Muscle layer of colon (tissue), 2 donors: ENCODE measurements at regions not wholly inside any gene's neighbourhood (a gene's known extent, or its start where the extent isn't known, plus 50 kb on each side); places are given as distances from the start of the nearest gene placed in this dataset.
A peak's percentile ranks its signal among the peaks of the same experiment; 100 is the strongest.

Source experiments
- H3K27ac ChIP-seq: one replicate; pipeline ENCODE4 v1.7.0; 2013; ENCODE audit warnings: low read depth, mild to moderate bottlenecking, low read length, moderate library complexity
- H3K27me3 ChIP-seq, 2 donors: one replicate each; pipeline ENCODE4 v1.7.0; 2013; ENCODE audit warnings: low read length in 2 of 2, mild to moderate bottlenecking in 2 of 2; ENCODE audit not compliant: insufficient read depth in 2 of 2, control insufficient read depth in 1 of 2
- H3K36me3 ChIP-seq: one replicate; pipeline ENCODE4 v1.7.0; 2013; ENCODE audit warnings: mild to moderate bottlenecking, low read length; ENCODE audit not compliant: insufficient read depth
- H3K4me1 ChIP-seq: one replicate; pipeline ENCODE4 v1.7.0; 2013; ENCODE audit warnings: mild to moderate bottlenecking, low read length; ENCODE audit not compliant: insufficient read depth
- H3K4me3 ChIP-seq, 2 donors: one replicate each; pipeline ENCODE4 v1.7.0; 2013; ENCODE audit warnings: low read length in 2 of 2, low read depth in 1 of 2, mild to moderate bottlenecking in 1 of 2, moderate library complexity in 1 of 2
- H3K9ac ChIP-seq: one replicate; pipeline ENCODE4 v1.7.0; 2013; ENCODE audit warnings: low read length
- H3K9me3 ChIP-seq: one replicate; pipeline ENCODE4 v1.7.0; 2013; ENCODE audit warnings: mild to moderate bottlenecking, low read length
- donor health status: abdominal sarcoma.
- donor health status: Adenocarcinoma of cecum.

DNA sequence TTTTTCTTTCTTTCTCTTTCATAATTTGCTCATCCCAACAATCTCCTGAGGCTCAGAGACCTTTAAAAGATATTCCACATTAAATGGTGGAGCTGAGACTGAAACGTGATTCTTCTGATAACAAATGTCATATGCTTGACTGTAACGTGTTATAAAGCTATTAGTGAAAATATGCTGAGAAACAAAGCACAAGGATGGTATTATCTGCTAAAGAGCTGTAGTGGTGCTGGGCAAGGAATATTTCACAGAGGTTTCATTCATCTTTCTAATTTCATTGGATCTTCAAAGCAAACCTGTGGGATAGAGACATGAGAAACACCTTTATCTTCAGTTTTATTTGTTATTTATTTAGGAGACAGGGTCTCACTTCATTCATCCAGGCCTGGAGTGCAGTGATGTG lies 98.1 kb upstream of the WLS start:
- no peak overlapping the region for H3K4me3 ChIP-seq
- no peaks in the 10 kb centered on the region for H3K9me3 ChIP-seq
- H3K27ac ChIP-seq, result no peak overlapping the region
- no peaks in the 10 kb centered on the region for H3K27me3 ChIP-seq
- no peak overlapping the region for H3K9ac ChIP-seq
- H3K36me3 ChIP-seq, result no peaks in the 10 kb centered on the region
- peaks cover 15% of the 10 kb centered on the region for H3K4me1 ChIP-seq

DNA sequence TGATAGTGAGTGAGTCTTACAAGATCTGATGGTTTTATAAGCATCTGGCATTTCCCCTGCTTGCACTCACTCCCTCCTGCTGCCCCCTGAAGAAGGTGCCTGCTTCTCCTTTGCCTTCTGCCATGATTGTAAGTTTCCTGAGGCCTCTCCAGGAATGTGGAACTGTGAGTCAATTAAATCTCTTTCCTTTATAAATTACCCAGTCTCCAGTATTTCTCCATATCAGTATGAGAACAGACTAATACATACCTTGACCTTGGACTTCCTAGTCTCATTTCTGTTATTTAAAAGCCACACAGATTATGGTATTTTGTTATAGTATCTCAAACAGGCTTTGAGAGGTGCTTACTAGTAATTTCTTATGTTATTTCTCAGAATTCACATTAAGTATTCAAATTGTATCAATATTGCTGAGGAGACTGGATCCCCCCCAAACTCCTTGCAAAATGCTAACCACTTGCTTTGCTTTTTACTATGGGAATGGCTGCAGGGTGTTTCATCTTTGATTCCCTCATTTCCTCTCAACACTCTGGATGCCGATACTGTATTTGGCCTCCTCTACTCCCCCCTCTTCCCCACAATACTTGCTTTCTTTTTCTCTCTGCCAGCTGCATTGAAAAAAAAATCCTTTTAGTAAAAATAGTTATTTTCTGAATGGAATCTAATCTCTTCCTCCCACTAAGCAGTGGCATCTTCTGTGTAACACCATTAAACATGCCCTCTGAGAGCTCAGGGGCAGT lies 96.9 kb upstream of the WLS start:
- no peaks in the 10 kb centered on the region for H3K9me3 ChIP-seq
- H3K36me3 ChIP-seq, result no peaks in the 10 kb centered on the region
- H3K9ac ChIP-seq, result no peak overlapping the region
- H3K27ac ChIP-seq, result no peak overlapping the region
- peaks cover 15% of the 10 kb centered on the region for H3K4me1 ChIP-seq
- no peak overlapping the region for H3K4me3 ChIP-seq
- no peaks in the 10 kb centered on the region for H3K27me3 ChIP-seq

GRCh38 chr1:68328490-68328889 lies 96.2 kb upstream of the WLS start:
- no peak overlapping the region for H3K9ac ChIP-seq
- H3K27me3 ChIP-seq, result no peaks in the 10 kb centered on the region
- no peaks in the 10 kb centered on the region for H3K9me3 ChIP-seq
- no peak overlapping the region for H3K4me3 ChIP-seq
- peaks cover 18% of the 10 kb centered on the region for H3K4me1 ChIP-seq
- no peaks in the 10 kb centered on the region for H3K36me3 ChIP-seq
- H3K27ac ChIP-seq, result no peak overlapping the region

GRCh38 chr1:68327414-68327813 lies 95.1 kb upstream of the WLS start:
- peaks cover 28% of the 10 kb centered on the region for H3K4me1 ChIP-seq
- no peaks in the 10 kb centered on the region for H3K9me3 ChIP-seq
- no peak overlapping the region for H3K9ac ChIP-seq
- H3K27me3 ChIP-seq, result no peaks in the 10 kb centered on the region
- no peak overlapping the region for H3K27ac ChIP-seq
- no peak overlapping the region for H3K4me3 ChIP-seq
- no peaks in the 10 kb centered on the region for H3K36me3 ChIP-seq

- Histone ChIP-seq H3K9me3 (no peaks in the 10 kb centered on the region), H3K27me3 (no peaks in the 10 kb centered on the region), H3K27ac (peak overlapping the region; percentile 52), H3K9ac (no peak overlapping the region), H3K4me1 (peaks cover 32% of the 10 kb centered on the region), H3K4me3 (no peak overlapping the region), H3K36me3 (no peaks in the 10 kb centered on the region)
These were observed 94.2 kb upstream of the WLS start for GRCh38 chr1:68326481-68326880.

GRCh38 chr1:68324316-68324715 lies 92.0 kb upstream of the WLS start:
- Histone ChIP-seq H3K4me1 (peaks cover 36% of the 10 kb centered on the region), H3K9ac (no peak overlapping the region)

GRCh38 chr1:68322837-68323687 lies 90.7 kb upstream of the WLS start:
- H3K27ac ChIP-seq, result peak overlapping the region; percentile 73
- H3K4me1 ChIP-seq, result peaks cover 36% of the 10 kb centered on the region
- no peaks in the 10 kb centered on the region for H3K27me3 ChIP-seq
- H3K9me3 ChIP-seq, result no peaks in the 10 kb centered on the region
- H3K4me3 ChIP-seq, result peak overlapping the region in 1 of 2 donors; percentile 1
- no peaks in the 10 kb centered on the region for H3K36me3 ChIP-seq
- H3K9ac ChIP-seq, result peak overlapping the region; percentile 34

More at GRCh38 chr1:68324316-68324715, 92.0 kb upstream of the WLS start:
- Histone ChIP-seq H3K36me3 (no peaks in the 10 kb centered on the region), H3K27me3 (no peaks in the 10 kb centered on the region), H3K4me3 (no peak overlapping the region), H3K27ac (peak overlapping the region; percentile 73), H3K9me3 (no peaks in the 10 kb centered on the region)

- Histone ChIP-seq H3K9ac (no peak overlapping the region), H3K27me3 (no peaks in the 10 kb centered on the region), H3K27ac (peak overlapping the region; percentile 73)
These were observed 89.8 kb upstream of the WLS start for GRCh38 chr1:68322096-68322495.

GRCh38 chr1:68321084-68321685 lies 88.9 kb upstream of the WLS start:
- Histone ChIP-seq H3K4me3 (no peak overlapping the region), H3K27me3 (no peaks in the 10 kb centered on the region), H3K4me1 (peaks cover 21% of the 10 kb centered on the region), H3K9me3 (no peaks in the 10 kb centered on the region), H3K27ac (peak overlapping the region; percentile 32), H3K36me3 (no peaks in the 10 kb centered on the region), H3K9ac (no peak overlapping the region)

More at GRCh38 chr1:68322096-68322495, 89.8 kb upstream of the WLS start:
- no peaks in the 10 kb centered on the region for H3K36me3 ChIP-seq
- H3K9me3 ChIP-seq, result no peaks in the 10 kb centered on the region
- H3K4me3 ChIP-seq, result no peak overlapping the region
- peaks cover 28% of the 10 kb centered on the region for H3K4me1 ChIP-seq

DNA sequence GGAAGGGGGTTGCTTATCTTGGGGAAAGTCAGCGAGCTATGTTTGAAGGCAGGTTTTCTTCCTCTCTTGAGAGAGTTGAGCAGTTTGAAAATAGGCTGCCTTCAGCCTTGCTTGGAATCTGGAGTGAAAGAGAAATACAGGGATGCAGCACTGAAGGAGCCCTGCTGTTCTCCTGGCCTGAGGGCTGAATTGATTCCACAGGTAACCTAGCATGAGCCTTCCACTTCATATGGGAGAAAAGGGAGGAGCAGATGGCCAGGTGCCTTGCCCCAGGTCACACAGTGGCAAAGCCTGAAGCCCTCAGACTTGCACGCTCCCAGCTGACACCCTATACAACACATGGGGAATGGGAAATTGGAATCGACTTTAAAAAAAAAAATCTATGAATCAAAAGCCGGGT lies 88.0 kb upstream of the WLS start:
- Histone ChIP-seq H3K36me3 (no peaks in the 10 kb centered on the region), H3K27me3 (no peaks in the 10 kb centered on the region), H3K9ac (no peak overlapping the region), H3K9me3 (no peaks in the 10 kb centered on the region), H3K4me3 (no peak overlapping the region), H3K27ac (peak overlapping the region; percentile 57), H3K4me1 (peaks cover 21% of the 10 kb centered on the region)

DNA sequence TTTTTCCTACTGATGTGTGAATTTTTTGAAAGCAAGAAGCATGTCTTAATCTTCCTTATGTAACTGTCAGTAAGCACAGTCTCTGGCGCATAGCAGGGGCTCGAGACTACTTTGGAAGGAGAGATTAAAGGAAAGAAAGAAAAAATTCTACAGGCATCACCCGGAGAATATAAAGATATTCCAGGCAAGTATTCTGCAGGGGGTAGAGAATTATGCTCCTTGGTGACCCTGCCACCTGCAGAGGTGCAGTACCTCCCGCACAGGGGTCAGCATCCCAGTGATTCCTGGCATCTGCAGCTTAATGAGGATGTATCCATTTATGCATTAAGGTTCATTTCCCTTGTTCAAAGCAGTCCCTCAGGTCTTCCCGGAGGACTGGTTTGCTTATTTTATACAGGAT lies 87.6 kb upstream of the WLS start:
- Histone ChIP-seq H3K27me3 (no peaks in the 10 kb centered on the region), H3K4me3 (no peak overlapping the region), H3K9ac (no peak overlapping the region), H3K27ac (peak overlapping the region; percentile 57), H3K9me3 (no peaks in the 10 kb centered on the region), H3K36me3 (no peaks in the 10 kb centered on the region), H3K4me1 (peaks cover 21% of the 10 kb centered on the region)
